Lower leg skin (tissue), 3 donors: ENCODE measurements at regions not wholly inside any gene's neighbourhood (a gene's known extent, or its start where the extent isn't known, plus 50 kb on each side); places are given as distances from the start of the nearest gene placed in this dataset.

Experiments used
- POLR2A ChIP-seq, 2 donors: fragments of 450-650 bp; IDR thresholded peaks; one replicate each; pipeline ENCODE4 v1.6.1; 2016 to 2017; ENCODE audit warnings: antibody characterized with exemption in 2 of 2, mild to moderate bottlenecking in 1 of 2, moderate library complexity in 1 of 2
- TF ChIP-seq, protein P1 (sequence below), 3 donors: fragments of 450-650 bp; IDR thresholded peaks; one replicate each; pipeline ENCODE4 v1.5.1; 2016; ENCODE audit warnings: antibody characterized with exemption in 3 of 3, mild to moderate bottlenecking in 3 of 3, moderate library complexity in 2 of 3

DNA sequence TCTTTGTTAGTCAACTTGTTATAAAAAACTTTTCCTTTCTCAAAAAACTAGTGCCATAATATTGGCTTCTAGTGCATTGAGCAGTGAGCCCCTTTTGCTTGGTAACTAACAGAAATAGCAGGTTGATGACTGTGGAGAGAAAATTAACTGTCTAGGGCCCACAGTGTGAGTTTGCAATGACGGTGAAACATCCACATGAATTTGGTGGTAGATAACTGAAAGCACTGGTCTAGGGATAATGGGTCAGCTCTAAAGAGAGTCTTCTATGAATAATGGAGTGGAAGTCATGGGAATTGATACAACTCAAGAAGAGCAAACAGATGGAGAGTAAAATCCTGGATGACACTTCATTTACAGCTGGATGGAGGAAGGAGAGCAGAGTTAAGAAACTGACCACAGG, 245.4 kb downstream of the METTL4 start:
- TF ChIP-seq, protein P1, sequence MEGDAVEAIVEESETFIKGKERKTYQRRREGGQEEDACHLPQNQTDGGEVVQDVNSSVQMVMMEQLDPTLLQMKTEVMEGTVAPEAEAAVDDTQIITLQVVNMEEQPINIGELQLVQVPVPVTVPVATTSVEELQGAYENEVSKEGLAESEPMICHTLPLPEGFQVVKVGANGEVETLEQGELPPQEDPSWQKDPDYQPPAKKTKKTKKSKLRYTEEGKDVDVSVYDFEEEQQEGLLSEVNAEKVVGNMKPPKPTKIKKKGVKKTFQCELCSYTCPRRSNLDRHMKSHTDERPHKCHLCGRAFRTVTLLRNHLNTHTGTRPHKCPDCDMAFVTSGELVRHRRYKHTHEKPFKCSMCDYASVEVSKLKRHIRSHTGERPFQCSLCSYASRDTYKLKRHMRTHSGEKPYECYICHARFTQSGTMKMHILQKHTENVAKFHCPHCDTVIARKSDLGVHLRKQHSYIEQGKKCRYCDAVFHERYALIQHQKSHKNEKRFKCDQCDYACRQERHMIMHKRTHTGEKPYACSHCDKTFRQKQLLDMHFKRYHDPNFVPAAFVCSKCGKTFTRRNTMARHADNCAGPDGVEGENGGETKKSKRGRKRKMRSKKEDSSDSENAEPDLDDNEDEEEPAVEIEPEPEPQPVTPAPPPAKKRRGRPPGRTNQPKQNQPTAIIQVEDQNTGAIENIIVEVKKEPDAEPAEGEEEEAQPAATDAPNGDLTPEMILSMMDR (IDR thresholded peaks at IDR 0.05), result no peak
- no peak for TF ChIP-seq POLR2A (IDR thresholded peaks at IDR 0.05)
